ENCODE measurements at regions not wholly inside any gene's neighbourhood (a gene's known extent, or its start where the extent isn't known, plus 50 kb on each side); places are given as distances from the start of the nearest gene placed in this dataset.

DNA sequence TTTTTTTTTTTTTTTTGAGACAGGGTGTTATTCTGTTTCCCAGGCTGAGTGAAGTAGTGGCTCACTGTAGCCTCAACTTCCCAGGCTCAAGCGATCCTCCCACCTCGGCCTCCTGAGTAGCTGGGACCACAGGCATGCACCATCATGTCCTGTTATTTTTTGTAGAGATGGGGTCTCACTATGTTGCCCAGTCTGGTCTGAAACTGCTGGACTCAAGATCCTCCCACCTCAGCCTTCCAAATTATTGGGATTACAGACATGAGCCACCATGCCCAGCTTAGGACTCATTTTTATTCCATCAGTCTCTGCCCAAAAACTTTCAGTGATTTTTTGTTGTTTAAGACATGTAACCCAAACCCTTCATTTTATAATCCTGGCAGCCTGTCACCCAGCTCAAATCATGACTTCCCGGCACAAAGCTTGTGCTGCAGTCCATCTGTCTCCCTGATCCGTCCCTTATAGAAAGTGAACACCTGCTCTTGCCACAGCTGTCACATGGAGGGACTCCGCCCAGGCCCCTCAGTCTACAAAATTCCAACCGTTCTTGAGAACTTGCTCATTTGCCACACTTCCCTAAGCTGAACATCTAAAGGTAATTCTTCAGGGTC, 183.9 kb upstream of the JARID2 start (continued):
- TF ChIP-seq USF2 (IDR thresholded peaks at IDR 0.05; ENCODE audit: borderline replicate concordance, low read depth, low read length): no peak
- TF ChIP-seq FOXK2 (IDR thresholded peaks at IDR 0.05): no peak

DNA sequence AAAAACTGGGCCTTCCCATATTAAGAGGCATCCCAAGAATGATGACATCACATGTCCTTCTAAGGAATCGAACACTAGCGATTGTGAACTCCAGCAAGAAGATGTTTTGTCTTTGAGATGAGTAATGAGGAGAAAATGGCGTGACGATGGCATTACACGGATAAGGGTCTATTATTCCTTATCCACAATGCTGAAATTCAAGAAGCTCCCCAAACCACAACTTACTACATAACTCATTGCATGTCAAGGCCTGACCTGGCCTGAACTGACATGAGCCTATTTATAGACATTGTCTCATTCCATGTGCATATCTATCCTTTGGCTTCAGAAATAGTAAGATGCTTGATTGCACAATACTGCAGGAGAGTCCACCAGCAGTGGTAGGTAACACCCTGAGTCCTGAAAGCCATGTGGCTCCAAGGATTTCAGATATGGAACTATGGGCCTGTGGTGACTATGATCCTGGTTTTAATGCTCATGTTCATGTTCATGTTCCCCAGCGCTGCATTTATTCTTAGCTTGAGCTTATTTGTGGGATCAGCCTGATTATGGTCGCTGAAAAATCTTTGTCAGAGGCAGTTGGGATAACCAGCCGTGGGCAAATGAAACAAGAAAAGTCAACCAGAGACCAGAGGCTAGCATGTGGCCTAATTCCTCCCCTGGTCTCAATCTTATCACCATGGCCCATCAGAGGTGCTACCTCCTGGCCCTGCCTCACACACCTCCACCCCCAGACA, 183.2 kb upstream of the JARID2 start:
- in situ Hi-C loops (cut with MboI) (no loop called here), intact Hi-C loops (cut with micrococcal nuclease; ENCODE audit: unreplicated experiment) (no loop called here)
- H3K79me2 ChIP-seq (ENCODE audit: control insufficient read depth, insufficient read depth, low read length): no peaks in the 10 kb centered on the region
- ChIA-PET SMC1A (ENCODE audit: uncharacterized antibody, unreplicated experiment) (interaction anchor here (0.8 kb wide), 1 partner anchor 23 kb away, joined by 3 read pairs; no protein-coding TSS in a partner anchor), POLR2A (interaction anchor here (0.6 kb wide), 1 partner anchor 12 kb away, joined by 3 read pairs; no protein-coding TSS in a partner anchor), RAD21 (ENCODE audit: unreplicated experiment) (no interaction called here), CTCF (no interaction called here)
- H3K9ac ChIP-seq (ENCODE audit: control insufficient read depth, insufficient read depth, low read length): no peak overlapping the region
- no peaks in the 10 kb centered on the region for H3K4me1 ChIP-seq (ENCODE audit: control insufficient read depth, insufficient read depth, low read length)
- no peak overlapping the region for H3K4me2 ChIP-seq (ENCODE audit: control insufficient read depth, insufficient read depth)
- TF ChIP-seq RAD51 (IDR thresholded peaks at IDR 0.05) (no peak), TCF7 (IDR thresholded peaks at IDR 0.05; ENCODE audit: borderline replicate concordance) (no peak), USF2 (IDR thresholded peaks at IDR 0.05; ENCODE audit: borderline replicate concordance, low read depth, low read length) (no peak), ELK1 (IDR thresholded peaks at IDR 0.05; ENCODE audit: low read depth, low read length) (no peak), SP1 (IDR thresholded peaks at IDR 0.05; ENCODE audit: low read depth, low read length) (no peak), RCOR1 (conservative IDR thresholded peaks at IDR 0.05; ENCODE audit: low read depth, low read length) (no peak)
- TF ChIP-seq, protein P1, sequence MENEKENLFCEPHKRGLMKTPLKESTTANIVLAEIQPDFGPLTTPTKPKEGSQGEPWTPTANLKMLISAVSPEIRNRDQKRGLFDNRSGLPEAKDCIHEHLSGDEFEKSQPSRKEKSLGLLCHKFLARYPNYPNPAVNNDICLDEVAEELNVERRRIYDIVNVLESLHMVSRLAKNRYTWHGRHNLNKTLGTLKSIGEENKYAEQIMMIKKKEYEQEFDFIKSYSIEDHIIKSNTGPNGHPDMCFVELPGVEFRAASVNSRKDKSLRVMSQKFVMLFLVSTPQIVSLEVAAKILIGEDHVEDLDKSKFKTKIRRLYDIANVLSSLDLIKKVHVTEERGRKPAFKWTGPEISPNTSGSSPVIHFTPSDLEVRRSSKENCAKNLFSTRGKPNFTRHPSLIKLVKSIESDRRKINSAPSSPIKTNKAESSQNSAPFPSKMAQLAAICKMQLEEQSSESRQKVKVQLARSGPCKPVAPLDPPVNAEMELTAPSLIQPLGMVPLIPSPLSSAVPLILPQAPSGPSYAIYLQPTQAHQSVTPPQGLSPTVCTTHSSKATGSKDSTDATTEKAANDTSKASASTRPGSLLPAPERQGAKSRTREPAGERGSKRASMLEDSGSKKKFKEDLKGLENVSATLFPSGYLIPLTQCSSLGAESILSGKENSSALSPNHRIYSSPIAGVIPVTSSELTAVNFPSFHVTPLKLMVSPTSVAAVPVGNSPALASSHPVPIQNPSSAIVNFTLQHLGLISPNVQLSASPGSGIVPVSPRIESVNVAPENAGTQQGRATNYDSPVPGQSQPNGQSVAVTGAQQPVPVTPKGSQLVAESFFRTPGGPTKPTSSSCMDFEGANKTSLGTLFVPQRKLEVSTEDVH (IDR thresholded peaks at IDR 0.05; ENCODE audit: low read depth, partially characterized antibody): no peak
- TF ChIP-seq, protein P2, sequence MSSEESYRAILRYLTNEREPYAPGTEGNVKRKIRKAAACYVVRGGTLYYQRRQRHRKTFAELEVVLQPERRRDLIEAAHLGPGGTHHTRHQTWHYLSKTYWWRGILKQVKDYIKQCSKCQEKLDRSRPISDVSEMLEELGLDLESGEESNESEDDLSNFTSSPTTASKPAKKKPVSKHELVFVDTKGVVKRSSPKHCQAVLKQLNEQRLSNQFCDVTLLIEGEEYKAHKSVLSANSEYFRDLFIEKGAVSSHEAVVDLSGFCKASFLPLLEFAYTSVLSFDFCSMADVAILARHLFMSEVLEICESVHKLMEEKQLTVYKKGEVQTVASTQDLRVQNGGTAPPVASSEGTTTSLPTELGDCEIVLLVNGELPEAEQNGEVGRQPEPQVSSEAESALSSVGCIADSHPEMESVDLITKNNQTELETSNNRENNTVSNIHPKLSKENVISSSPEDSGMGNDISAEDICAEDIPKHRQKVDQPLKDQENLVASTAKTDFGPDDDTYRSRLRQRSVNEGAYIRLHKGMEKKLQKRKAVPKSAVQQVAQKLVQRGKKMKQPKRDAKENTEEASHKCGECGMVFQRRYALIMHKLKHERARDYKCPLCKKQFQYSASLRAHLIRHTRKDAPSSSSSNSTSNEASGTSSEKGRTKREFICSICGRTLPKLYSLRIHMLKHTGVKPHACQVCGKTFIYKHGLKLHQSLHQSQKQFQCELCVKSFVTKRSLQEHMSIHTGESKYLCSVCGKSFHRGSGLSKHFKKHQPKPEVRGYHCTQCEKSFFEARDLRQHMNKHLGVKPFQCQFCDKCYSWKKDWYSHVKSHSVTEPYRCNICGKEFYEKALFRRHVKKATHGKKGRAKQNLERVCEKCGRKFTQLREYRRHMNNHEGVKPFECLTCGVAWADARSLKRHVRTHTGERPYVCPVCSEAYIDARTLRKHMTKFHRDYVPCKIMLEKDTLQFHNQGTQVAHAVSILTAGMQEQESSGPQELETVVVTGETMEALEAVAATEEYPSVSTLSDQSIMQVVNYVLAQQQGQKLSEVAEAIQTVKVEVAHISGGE (CRISPR knock-in tag; IDR thresholded peaks at IDR 0.05): no peak
- DNase-seq (ENCODE audit: low read depth, low spot score) (no peak), FAIRE-seq (no peak), ATAC-seq (no peak)
- H3K36me3 ChIP-seq (ENCODE audit: control insufficient read depth in 2 of 2, insufficient read depth in 2 of 2, low read length in 1 of 2): no peaks in the 10 kb centered on the region
- no peaks in the 10 kb centered on the region for H4K20me1 ChIP-seq (ENCODE audit: control insufficient read depth, insufficient read depth)
- H3K27me3 ChIP-seq (replicated peaks in 1 of 2; ENCODE audit: control insufficient read depth in 2 of 2, insufficient read depth in 2 of 2, low read length in 1 of 2): no peaks in the 10 kb centered on the region
- WGBS (ENCODE audit: insufficient coverage, insufficient replicate concordance, low lambda C conversion rate, missing lambda C conversion rate): 83% methylated on average over 8 of the region's 8 CpGs
- no peaks in the 10 kb centered on the region; the same call in 2 of the 3 replicates for H3K9me3 ChIP-seq (replicated peaks; ENCODE audit: control insufficient read depth, insufficient read depth, low read length)
- H3K27ac ChIP-seq (ENCODE audit: control insufficient read depth, insufficient read depth): no peak overlapping the region
- H2AFZ ChIP-seq (ENCODE audit: control insufficient read depth, low read depth, low read length): no peak overlapping the region
- BruUV-seq (replicated peaks): no TSS peak
- H3K4me3 ChIP-seq: no peak overlapping the region

Measured in GM12878 (cell line).